Subcutaneous abdominal adipose tissue (tissue), 5 donors: ENCODE measurements at regions not wholly inside any gene's neighbourhood (a gene's known extent, or its start where the extent isn't known, plus 50 kb on each side); places are given as distances from the start of the nearest gene placed in this dataset.

Experiments used
- H3K27ac ChIP-seq: one replicate; pipeline ENCODE4 v1.7.0; 2013; ENCODE audit warnings: low read depth, mild to moderate bottlenecking, inconsistent platforms, low read length, moderate library complexity
- H3K27me3 ChIP-seq, 5 donors: one replicate each; pipeline ENCODE4 v1.7.0; 2013; ENCODE audit warnings: low read length in 5 of 5, inconsistent platforms in 1 of 5; ENCODE audit not compliant: control insufficient read depth in 5 of 5, insufficient read depth in 4 of 5
- H3K36me3 ChIP-seq, 5 donors: one replicate each; pipeline ENCODE4 v1.7.0; 2013; ENCODE audit warnings: low read length in 5 of 5; ENCODE audit not compliant: control insufficient read depth in 5 of 5, insufficient read depth in 5 of 5
- H3K4me1 ChIP-seq, 5 donors: one replicate each; pipeline ENCODE4 v1.7.0; 2013; ENCODE audit warnings: low read length in 5 of 5, mild to moderate bottlenecking in 3 of 5, moderate library complexity in 1 of 5; ENCODE audit not compliant: control insufficient read depth in 5 of 5, insufficient read depth in 5 of 5
- H3K4me3 ChIP-seq, 5 donors: one replicate each; pipeline ENCODE4 v1.7.0; 2013; ENCODE audit warnings: low read length in 5 of 5, low read depth in 1 of 5
- H3K9ac ChIP-seq, 5 donors: one replicate each; pipeline ENCODE4 v1.7.0; 2013; ENCODE audit warnings: low read length in 5 of 5, mild to moderate bottlenecking in 4 of 5, moderate library complexity in 3 of 5
- H3K9me3 ChIP-seq, 5 donors: one replicate each; pipeline ENCODE4 v1.7.0; 2013; ENCODE audit warnings: low read length in 5 of 5; ENCODE audit not compliant: control insufficient read depth in 5 of 5
- donor health status: healthy.
- donor health status: healthy.
- donor health status: healthy.
- donor health status: healthy.
- donor health status: healthy.

DNA sequence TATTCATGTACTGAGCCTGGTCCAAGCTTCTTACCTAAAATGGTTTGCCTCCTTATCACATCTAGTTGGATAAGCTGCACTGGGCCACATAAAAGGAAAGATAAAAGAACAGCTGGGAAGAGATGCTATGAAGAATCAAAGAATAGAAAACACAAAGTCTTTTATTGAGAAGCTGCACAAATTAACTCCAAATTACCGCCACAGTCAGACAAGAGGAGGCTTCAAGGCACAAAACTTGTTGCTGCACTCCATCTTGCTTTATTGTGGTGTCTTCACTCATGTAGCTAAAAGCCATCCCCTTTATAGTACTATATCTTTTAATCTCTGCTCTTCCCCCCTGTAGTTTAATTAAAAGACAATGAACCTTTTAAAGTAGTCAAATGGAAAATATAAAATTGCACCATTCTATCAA lies 330.6 kb upstream of the PMFBP1 start:
- no peak overlapping the region for H3K27ac ChIP-seq
- H3K9ac ChIP-seq = no peak overlapping the region
- no peak overlapping the region for H3K4me3 ChIP-seq
- H3K36me3 ChIP-seq = no peaks in the 10 kb centered on the region
- H3K9me3 ChIP-seq = no peaks in the 10 kb centered on the region
- no peaks in the 10 kb centered on the region for H3K4me1 ChIP-seq
- no peaks in the 10 kb centered on the region for H3K27me3 ChIP-seq

DNA sequence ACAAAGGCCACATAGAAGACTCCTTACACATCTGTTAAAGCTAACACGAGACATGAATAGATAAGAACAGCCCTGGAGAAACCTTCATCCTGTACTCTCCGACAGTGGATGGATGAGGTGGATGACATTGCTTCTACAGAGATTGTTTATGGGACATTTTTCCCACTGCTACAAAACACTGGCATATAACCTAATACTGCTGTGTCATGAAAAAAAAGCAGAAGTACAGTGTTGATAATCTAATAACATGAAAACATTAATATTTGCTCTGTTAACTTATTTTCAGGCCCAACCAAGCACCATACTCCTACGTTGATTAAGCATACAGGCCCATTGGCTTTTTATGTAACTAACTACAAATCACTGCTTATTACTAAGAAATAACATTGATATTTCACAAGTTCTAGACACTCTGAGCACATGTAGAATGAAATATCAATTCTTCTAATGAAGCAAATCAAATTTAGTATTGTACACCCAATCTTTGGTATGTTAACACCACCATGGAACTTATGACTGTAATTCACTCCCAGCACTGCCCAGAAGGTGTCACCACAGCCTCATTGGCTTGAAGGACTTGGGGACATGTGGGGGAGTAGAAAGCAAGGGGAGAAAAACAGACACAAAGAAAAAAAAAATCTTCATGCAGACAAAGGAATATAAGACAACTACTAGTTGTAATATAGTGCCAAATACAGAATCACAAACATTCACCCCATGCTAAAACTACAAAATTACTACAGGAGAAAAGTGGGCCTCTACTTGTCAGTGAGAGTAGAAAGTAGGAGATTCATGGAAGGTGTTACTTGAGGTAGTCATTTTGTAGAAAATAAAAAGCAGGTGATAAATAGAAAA lies 330.0 kb upstream of the PMFBP1 start:
- no peaks in the 10 kb centered on the region for H3K36me3 ChIP-seq
- no peak overlapping the region for H3K27ac ChIP-seq
- H3K27me3 ChIP-seq = no peaks in the 10 kb centered on the region
- H3K4me1 ChIP-seq = no peaks in the 10 kb centered on the region
- H3K9ac ChIP-seq = no peak overlapping the region
- no peak overlapping the region for H3K4me3 ChIP-seq
- H3K9me3 ChIP-seq = no peaks in the 10 kb centered on the region

DNA sequence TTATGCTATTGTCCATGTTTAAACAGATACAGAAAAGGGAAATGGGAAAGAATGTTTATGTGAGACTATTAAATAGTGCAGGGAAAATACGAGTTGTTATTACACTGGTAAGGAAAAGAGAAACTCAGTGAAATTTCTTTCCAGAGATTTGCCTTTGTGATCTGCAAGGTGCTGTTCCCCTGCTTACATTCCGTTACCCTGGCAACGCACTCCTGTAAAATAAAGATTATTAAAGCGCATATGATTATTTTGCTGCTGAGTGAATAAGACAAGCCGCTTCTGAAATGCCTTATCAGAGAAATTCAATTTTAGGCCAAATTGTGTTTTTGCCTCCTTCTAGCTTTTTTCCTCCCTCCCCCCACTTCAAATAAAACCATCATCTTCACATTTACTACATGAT lies 328.6 kb upstream of the PMFBP1 start:
- Histone ChIP-seq H3K27ac (no peak overlapping the region), H3K9ac (no peak overlapping the region), H3K4me1 (no peaks in the 10 kb centered on the region), H3K4me3 (no peak overlapping the region), H3K9me3 (no peaks in the 10 kb centered on the region), H3K27me3 (no peaks in the 10 kb centered on the region), H3K36me3 (no peaks in the 10 kb centered on the region)

DNA sequence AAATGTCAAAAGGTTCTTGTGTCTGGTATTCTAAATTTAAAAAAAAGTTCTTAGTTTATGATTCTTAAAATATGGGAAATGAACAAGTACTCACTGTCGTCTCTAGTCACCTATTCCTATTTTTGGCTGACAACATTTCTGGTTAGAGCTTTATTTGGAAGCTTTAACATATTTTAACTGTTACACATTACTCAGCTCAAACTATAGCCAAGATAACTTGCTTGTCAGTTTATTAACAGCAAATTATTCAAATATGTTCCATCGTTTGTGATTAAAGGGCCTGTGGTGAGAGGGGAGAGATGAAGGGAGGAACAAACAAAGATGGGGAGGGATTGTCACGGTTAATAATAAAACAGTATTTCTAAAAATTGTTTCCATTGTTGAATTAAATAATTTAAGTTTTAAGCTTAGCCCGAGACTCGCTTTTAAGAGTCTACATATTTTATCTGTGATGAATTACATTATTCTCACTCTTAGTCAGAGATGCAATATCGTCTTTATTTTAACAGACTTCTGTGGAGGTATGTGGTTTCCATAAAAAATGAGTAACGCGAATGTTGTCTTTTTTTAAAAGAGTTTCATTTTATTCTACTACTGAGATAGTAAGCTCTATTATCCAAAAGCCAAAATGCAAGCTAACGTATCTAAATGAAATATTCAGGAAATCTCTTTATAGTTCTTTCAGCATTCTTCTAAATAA lies 321.9 kb upstream of the PMFBP1 start:
- Histone ChIP-seq H3K36me3 (no peaks in the 10 kb centered on the region), H3K9me3 (no peaks in the 10 kb centered on the region), H3K4me3 (no peak overlapping the region), H3K9ac (no peak overlapping the region), H3K27me3 (no peaks in the 10 kb centered on the region), H3K27ac (no peak overlapping the region), H3K4me1 (no peaks in the 10 kb centered on the region)

DNA sequence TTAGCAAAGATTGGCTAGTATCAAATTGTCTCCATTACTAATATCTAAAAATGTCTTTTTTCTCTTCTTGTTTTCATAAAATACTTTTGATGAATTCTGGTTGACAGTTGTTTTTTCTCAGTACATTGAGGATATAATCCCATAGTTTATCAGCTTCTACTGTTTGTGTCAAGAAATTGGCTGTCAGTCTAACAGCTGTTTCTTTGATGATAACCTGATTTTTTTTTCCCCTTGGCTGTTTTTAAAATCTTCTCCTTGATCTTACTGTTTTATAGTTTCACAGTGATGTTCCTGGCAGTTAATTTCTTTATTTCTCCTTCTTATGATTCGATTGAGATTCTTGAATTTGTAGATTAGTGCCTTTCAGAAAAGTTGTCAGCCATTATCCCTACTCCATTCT lies 315.3 kb upstream of the PMFBP1 start:
- Histone ChIP-seq H3K4me3 (no peak overlapping the region), H3K9ac (no peak overlapping the region), H3K27ac (no peak overlapping the region), H3K9me3 (no peaks in the 10 kb centered on the region), H3K36me3 (no peaks in the 10 kb centered on the region), H3K4me1 (no peaks in the 10 kb centered on the region), H3K27me3 (no peaks in the 10 kb centered on the region)

DNA sequence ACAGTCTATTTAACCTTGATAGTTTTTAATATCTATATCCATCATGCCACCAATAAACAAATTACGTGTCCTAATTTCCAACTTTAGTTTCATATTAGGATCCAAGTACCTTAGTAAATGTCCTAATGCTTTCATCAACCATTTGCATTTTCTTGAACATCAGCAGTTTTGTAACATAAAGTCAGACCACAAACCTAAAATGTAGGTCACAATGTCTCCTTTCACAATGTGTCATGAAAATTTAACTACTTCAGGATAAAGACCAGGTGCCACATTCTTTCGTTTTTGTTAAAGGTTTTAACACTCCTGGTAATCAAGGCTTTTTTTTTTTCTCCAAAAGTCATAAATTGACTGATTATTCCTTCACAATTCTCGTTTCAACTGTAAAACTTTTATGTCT lies 310.7 kb upstream of the PMFBP1 start:
- Histone ChIP-seq H3K27ac (no peak overlapping the region), H3K27me3 (no peaks in the 10 kb centered on the region), H3K4me1 (no peaks in the 10 kb centered on the region), H3K9me3 (no peaks in the 10 kb centered on the region), H3K4me3 (no peak overlapping the region), H3K9ac (no peak overlapping the region), H3K36me3 (no peaks in the 10 kb centered on the region)

DNA sequence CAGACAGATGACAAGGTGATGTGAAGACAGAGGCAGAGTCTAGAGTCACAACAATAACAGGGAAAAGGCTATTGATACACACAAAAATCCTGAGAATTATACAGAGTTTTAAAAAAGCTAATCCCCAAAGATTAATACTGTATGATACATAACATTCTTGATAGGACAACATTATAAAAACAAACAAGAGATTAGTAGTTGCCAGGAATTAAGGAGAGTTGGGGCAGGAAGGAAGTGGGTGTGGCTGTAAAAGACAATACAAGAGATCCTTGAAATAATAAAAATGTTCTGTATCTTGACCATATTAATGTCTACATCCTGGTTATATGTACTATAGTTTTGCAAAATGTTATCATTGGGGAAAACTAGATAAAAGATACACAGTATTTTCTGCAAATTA lies 309.5 kb upstream of the PMFBP1 start:
- Histone ChIP-seq H3K4me1 (no peaks in the 10 kb centered on the region), H3K27me3 (no peaks in the 10 kb centered on the region), H3K9me3 (no peaks in the 10 kb centered on the region), H3K36me3 (no peaks in the 10 kb centered on the region), H3K27ac (no peak overlapping the region), H3K4me3 (no peak overlapping the region), H3K9ac (no peak overlapping the region)

DNA sequence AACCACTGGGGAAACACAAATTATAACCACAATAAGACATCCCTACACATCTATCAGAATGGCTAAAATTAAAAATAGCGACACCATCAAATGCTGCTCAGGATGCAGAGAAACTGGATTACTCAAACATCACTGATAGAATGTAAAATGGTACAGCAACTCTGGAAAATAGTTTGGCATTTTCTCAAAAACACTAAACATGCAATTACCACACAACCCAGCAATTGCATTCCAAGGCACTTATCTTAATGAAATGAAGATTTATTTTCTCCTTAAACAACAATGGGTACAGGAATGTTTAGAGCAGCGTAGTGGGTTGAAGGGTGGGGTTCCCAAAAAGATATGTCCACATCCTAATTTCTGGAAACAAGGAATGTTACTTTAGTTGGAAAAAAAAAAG lies 309.0 kb upstream of the PMFBP1 start:
- no peak overlapping the region for H3K9ac ChIP-seq

DNA sequence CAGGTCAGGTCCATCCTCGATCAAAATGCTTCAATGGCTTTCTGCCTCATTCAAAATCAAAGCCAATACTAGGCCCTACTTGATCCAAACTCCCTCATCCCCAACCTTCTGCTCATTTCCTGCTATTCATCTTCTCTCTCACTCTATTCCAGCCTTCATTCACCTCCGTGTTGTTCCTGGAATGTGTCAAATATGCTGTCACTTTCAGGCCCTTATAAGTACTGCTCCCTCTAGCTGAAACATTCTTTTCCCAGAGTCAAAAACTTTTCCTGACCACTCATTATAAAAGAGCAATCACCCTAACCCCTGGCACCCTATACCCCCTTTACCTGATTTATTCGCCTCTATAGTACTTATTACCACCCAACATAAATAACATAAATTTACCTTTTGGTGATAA lies 303.7 kb upstream of the PMFBP1 start:
- H3K4me3 ChIP-seq = no peak overlapping the region
- H3K4me1 ChIP-seq = no peaks in the 10 kb centered on the region
- no peaks in the 10 kb centered on the region for H3K36me3 ChIP-seq
- H3K9me3 ChIP-seq = no peaks in the 10 kb centered on the region
- no peak overlapping the region for H3K9ac ChIP-seq
- H3K27me3 ChIP-seq = no peaks in the 10 kb centered on the region
- H3K27ac ChIP-seq = no peak overlapping the region

More for the DNA sequence above, 309.0 kb upstream of the PMFBP1 start:
- H3K27ac ChIP-seq = no peak overlapping the region
- no peaks in the 10 kb centered on the region for H3K9me3 ChIP-seq
- H3K4me3 ChIP-seq = no peak overlapping the region
- H3K4me1 ChIP-seq = no peaks in the 10 kb centered on the region
- H3K27me3 ChIP-seq = no peaks in the 10 kb centered on the region
- H3K36me3 ChIP-seq = no peaks in the 10 kb centered on the region

DNA sequence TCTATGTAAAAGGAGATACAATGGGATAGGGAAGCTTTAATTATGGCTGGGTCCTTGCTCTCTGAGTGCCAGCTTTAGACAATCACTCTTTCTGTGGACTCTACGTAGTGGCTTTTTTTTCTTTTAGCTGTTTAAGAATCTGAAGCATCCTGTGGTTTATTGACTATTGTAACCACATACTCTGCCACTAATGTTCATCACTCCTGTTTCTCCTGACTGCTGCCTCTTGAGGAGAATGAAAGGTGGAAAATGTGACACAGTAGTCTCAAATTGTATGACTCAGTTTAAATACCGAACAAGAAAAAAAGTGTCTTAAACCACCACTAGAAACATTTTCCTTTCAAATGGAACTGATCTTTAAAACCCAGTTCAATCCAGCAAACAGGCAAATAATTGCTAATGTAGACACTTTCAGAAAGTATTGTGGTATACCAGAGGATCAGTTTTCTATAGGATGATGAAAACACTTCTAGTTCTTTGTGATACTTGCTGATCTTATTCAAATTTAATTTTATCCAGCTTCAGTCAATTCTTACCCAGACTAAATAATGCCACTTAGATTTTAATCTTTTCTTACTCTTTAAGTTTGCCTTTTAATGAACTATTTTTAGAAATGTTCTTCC lies 302.7 kb upstream of the PMFBP1 start:
- no peak overlapping the region for H3K27ac ChIP-seq
- no peak overlapping the region for H3K4me3 ChIP-seq
- H3K9ac ChIP-seq = no peak overlapping the region
- no peaks in the 10 kb centered on the region for H3K36me3 ChIP-seq
- H3K9me3 ChIP-seq = no peaks in the 10 kb centered on the region
- no peaks in the 10 kb centered on the region for H3K27me3 ChIP-seq
- H3K4me1 ChIP-seq = no peaks in the 10 kb centered on the region
